BJ (cell line): ENCODE measurements at regions not wholly inside any gene's neighbourhood (a gene's known extent, or its start where the extent isn't known, plus 50 kb on each side); places are given as distances from the start of the nearest gene placed in this dataset.

Source experiments
- CTCF ChIA-PET: fragments of 350-600 bp; formaldehyde crosslinking; extraction: SDS; loops from one replicate; lab custom pipeline; 2021; ENCODE audit warnings: antibody characterized with exemption, inconsistent platforms; lab: Yijun Ruan, JAX
- POLR2A ChIA-PET: fragments of 300-600 bp; sonication (Branson Sonifier 250); formaldehyde crosslinking; extraction: SDS; loops from one replicate; lab custom pipeline; 2021; ENCODE audit warnings: antibody characterized with exemption; lab: Charles Lee
- DNase-seq: peaks from one replicate; pipeline ENCODE4 v3.0.0-alpha.2; 2011; ENCODE audit warnings: low read depth
- H3K27me3 ChIP-seq: 2 replicates; pipeline ENCODE4 v1.6.0; 2011; ENCODE audit warnings: low read length; ENCODE audit not compliant: control insufficient read depth, insufficient read depth
- H3K36me3 ChIP-seq: 2 replicates; pipeline ENCODE4 v1.5.1; 2011; ENCODE audit warnings: low read length; ENCODE audit not compliant: control insufficient read depth, insufficient read depth
- H3K4me3 ChIP-seq: 2 replicates; pipeline ENCODE4 v1.5.1; 2011; ENCODE audit warnings: low read depth, mild to moderate bottlenecking, control low read depth, low read length
- CTCF ChIP-seq: IDR thresholded peaks from 2 replicates; pipeline ENCODE4 v1.5.1; 2011; ENCODE audit warnings: low read depth, mild to moderate bottlenecking, control low read depth, inconsistent platforms, low read length, moderate library complexity; ENCODE audit not compliant: insufficient read depth

GRCh38 chr11:130526846-130527245 is 78.4 kb downstream of the ADAMTS15 start:
- ChIA-PET CTCF (interaction anchor here (0.8 to 1.2 kb wide), 2 partner anchors 92 to 336 kb away, joined by 3 to 4 read pairs; no protein-coding TSS in a partner anchor), POLR2A (no interaction called here)
- H3K36me3 ChIP-seq = no peaks in the 10 kb centered on the region
- H3K27me3 ChIP-seq = no peaks in the 10 kb centered on the region
- H3K4me3 ChIP-seq = no peak overlapping the region
- no peak for TF ChIP-seq CTCF
- no peak for DNase-seq

- no peak for DNase-seq
- ChIA-PET POLR2A (interaction anchor here (0.5 kb wide), 1 partner anchor 12 kb away, joined by 4 read pairs; no protein-coding TSS in a partner anchor), CTCF (interaction anchor here (0.8 to 1.2 kb wide), 2 partner anchors 93 to 335 kb away, joined by 3 to 4 read pairs; no protein-coding TSS in a partner anchor)
- H3K27me3 ChIP-seq = no peaks in the 10 kb centered on the region
- no peak for TF ChIP-seq CTCF
- H3K36me3 ChIP-seq = no peaks in the 10 kb centered on the region
- H3K4me3 ChIP-seq = no peak overlapping the region
Observed at GRCh38 chr11:130527636-130528297, 79.3 kb downstream of the ADAMTS15 start.

- no peak for DNase-seq
- Histone ChIP-seq H3K27me3 (no peaks in the 10 kb centered on the region), H3K36me3 (no peaks in the 10 kb centered on the region), H3K4me3 (no peak overlapping the region)
- TF ChIP-seq CTCF = no peak
- CTCF ChIA-PET = interaction anchor here (1.2 to 1.4 kb wide), 2 partner anchors 17 to 94 kb away, joined by 3 to 4 read pairs; no protein-coding TSS in a partner anchor
- POLR2A ChIA-PET = no interaction called here
Observed at GRCh38 chr11:130528298-130529261, 80.1 kb downstream of the ADAMTS15 start.

GRCh38 chr11:130529366-130529765 is 80.9 kb downstream of the ADAMTS15 start:
- no peak for DNase-seq
- ChIA-PET CTCF (interaction anchor here (1.4 kb wide), 1 partner anchor 16 kb away, joined by 3 read pairs; no protein-coding TSS in a partner anchor), POLR2A (no interaction called here)
- peaks cover 2% of the 10 kb centered on the region for H3K27me3 ChIP-seq
- H3K36me3 ChIP-seq = no peaks in the 10 kb centered on the region
- no peak for TF ChIP-seq CTCF
- no peak overlapping the region for H3K4me3 ChIP-seq

GRCh38 chr11:130531061-130531460 is 82.6 kb downstream of the ADAMTS15 start:
- ChIA-PET POLR2A (no interaction called here), CTCF (no interaction called here)
- DNase-seq = no peak

More at GRCh38 chr11:130531061-130531460, 82.6 kb downstream of the ADAMTS15 start:
- no peak overlapping the region for H3K4me3 ChIP-seq
- no peak for TF ChIP-seq CTCF
- peaks cover 3% of the 10 kb centered on the region for H3K27me3 ChIP-seq
- no peaks in the 10 kb centered on the region for H3K36me3 ChIP-seq
